ENCODE measurements at regions not wholly inside any gene's neighbourhood (a gene's known extent, or its start where the extent isn't known, plus 50 kb on each side); places are given as distances from the start of the nearest gene placed in this dataset.

GRCh38 chr14:34362641-34363251, 99.3 kb downstream of the SPTSSA start:
- no peaks in the 10 kb centered on the region for H3K4me1 Mint-ChIP-seq (ENCODE audit: low read depth)
- peaks cover 25% of the 10 kb centered on the region for H3K27me3 Mint-ChIP-seq
- no peak for DNase-seq
- H3K36me3 Mint-ChIP-seq (ENCODE audit: low read depth), result no peaks in the 10 kb centered on the region
- H3K9me3 Mint-ChIP-seq, result no peaks in the 10 kb centered on the region
- no peak overlapping the region for H3K4me3 Mint-ChIP-seq
- H3K27ac Mint-ChIP-seq, result no peak overlapping the region

- no peaks in the 10 kb centered on the region for H3K36me3 Mint-ChIP-seq (ENCODE audit: low read depth)
Measured at GRCh38 chr14:34361504-34362011, 100.5 kb downstream of the SPTSSA start.

GRCh38 chr14:34359420-34360117, 102.5 kb downstream of the SPTSSA start:
- no peak for DNase-seq
- peaks cover 16% of the 10 kb centered on the region for H3K27me3 Mint-ChIP-seq
- H3K9me3 Mint-ChIP-seq, result no peaks in the 10 kb centered on the region
- no peak overlapping the region for H3K27ac Mint-ChIP-seq
- H3K36me3 Mint-ChIP-seq (ENCODE audit: low read depth), result no peaks in the 10 kb centered on the region
- no peak overlapping the region for H3K4me3 Mint-ChIP-seq
- no peaks in the 10 kb centered on the region for H3K4me1 Mint-ChIP-seq (ENCODE audit: low read depth)

More at GRCh38 chr14:34361504-34362011, 100.5 kb downstream of the SPTSSA start:
- H3K27ac Mint-ChIP-seq, result no peak overlapping the region
- no peaks in the 10 kb centered on the region for H3K4me1 Mint-ChIP-seq (ENCODE audit: low read depth)
- no peaks in the 10 kb centered on the region for H3K9me3 Mint-ChIP-seq
- peaks cover 25% of the 10 kb centered on the region for H3K27me3 Mint-ChIP-seq
- H3K4me3 Mint-ChIP-seq, result no peak overlapping the region
- DNase-seq, result no peak

GRCh38 chr14:34356264-34356654, 105.8 kb downstream of the SPTSSA start:
- DNase-seq, result no peak

GRCh38 chr14:34355584-34356263, 106.3 kb downstream of the SPTSSA start:
- no peak for DNase-seq
- no peak overlapping the region for H3K27ac Mint-ChIP-seq
- no peaks in the 10 kb centered on the region for H3K36me3 Mint-ChIP-seq (ENCODE audit: low read depth)
- H3K9me3 Mint-ChIP-seq, result no peaks in the 10 kb centered on the region
- H3K4me3 Mint-ChIP-seq, result no peak overlapping the region
- no peaks in the 10 kb centered on the region for H3K27me3 Mint-ChIP-seq
- H3K4me1 Mint-ChIP-seq (ENCODE audit: low read depth), result no peaks in the 10 kb centered on the region

More at GRCh38 chr14:34356264-34356654, 105.8 kb downstream of the SPTSSA start:
- no peaks in the 10 kb centered on the region for H3K4me1 Mint-ChIP-seq (ENCODE audit: low read depth)
- no peaks in the 10 kb centered on the region for H3K27me3 Mint-ChIP-seq
- H3K27ac Mint-ChIP-seq, result no peak overlapping the region
- no peaks in the 10 kb centered on the region for H3K36me3 Mint-ChIP-seq (ENCODE audit: low read depth)
- no peaks in the 10 kb centered on the region for H3K9me3 Mint-ChIP-seq
- H3K4me3 Mint-ChIP-seq, result no peak overlapping the region

GRCh38 chr14:34354556-34354955, 107.5 kb downstream of the SPTSSA start:
- no peaks in the 10 kb centered on the region for H3K36me3 Mint-ChIP-seq (ENCODE audit: low read depth)
- H3K27ac Mint-ChIP-seq, result no peak overlapping the region
- DNase-seq, result no peak
- H3K27me3 Mint-ChIP-seq, result no peaks in the 10 kb centered on the region
- no peaks in the 10 kb centered on the region for H3K4me1 Mint-ChIP-seq (ENCODE audit: low read depth)
- H3K4me3 Mint-ChIP-seq, result no peak overlapping the region
- no peaks in the 10 kb centered on the region for H3K9me3 Mint-ChIP-seq

- H3K27me3 Mint-ChIP-seq, result no peaks in the 10 kb centered on the region
Measured at GRCh38 chr14:34350903-34351302, 111.1 kb downstream of the SPTSSA start.

GRCh38 chr14:34348592-34348991, 113.4 kb downstream of the SPTSSA start:
- H3K9me3 Mint-ChIP-seq, result no peaks in the 10 kb centered on the region
- no peaks in the 10 kb centered on the region for H3K27me3 Mint-ChIP-seq
- H3K36me3 Mint-ChIP-seq (ENCODE audit: low read depth), result no peaks in the 10 kb centered on the region
- H3K4me1 Mint-ChIP-seq (ENCODE audit: low read depth), result no peaks in the 10 kb centered on the region
- no peak for DNase-seq
- no peak overlapping the region for H3K4me3 Mint-ChIP-seq
- H3K27ac Mint-ChIP-seq, result no peak overlapping the region

More at GRCh38 chr14:34350903-34351302, 111.1 kb downstream of the SPTSSA start:
- no peaks in the 10 kb centered on the region for H3K9me3 Mint-ChIP-seq
- no peak overlapping the region for H3K27ac Mint-ChIP-seq
- no peaks in the 10 kb centered on the region for H3K4me1 Mint-ChIP-seq (ENCODE audit: low read depth)
- H3K4me3 Mint-ChIP-seq, result no peak overlapping the region
- no peak for DNase-seq
- no peaks in the 10 kb centered on the region for H3K36me3 Mint-ChIP-seq (ENCODE audit: low read depth)

GRCh38 chr14:34347683-34348082, 114.4 kb downstream of the SPTSSA start:
- DNase-seq, result no peak
- H3K4me1 Mint-ChIP-seq (ENCODE audit: low read depth), result no peaks in the 10 kb centered on the region
- no peak overlapping the region for H3K4me3 Mint-ChIP-seq
- no peaks in the 10 kb centered on the region for H3K27me3 Mint-ChIP-seq
- H3K27ac Mint-ChIP-seq, result no peak overlapping the region
- no peaks in the 10 kb centered on the region for H3K9me3 Mint-ChIP-seq
- H3K36me3 Mint-ChIP-seq (ENCODE audit: low read depth), result no peaks in the 10 kb centered on the region

- no peak overlapping the region for H3K27ac Mint-ChIP-seq
- H3K27me3 Mint-ChIP-seq, result no peaks in the 10 kb centered on the region
- no peaks in the 10 kb centered on the region for H3K4me1 Mint-ChIP-seq (ENCODE audit: low read depth)
- DNase-seq, result no peak
- no peaks in the 10 kb centered on the region for H3K9me3 Mint-ChIP-seq
- no peaks in the 10 kb centered on the region for H3K36me3 Mint-ChIP-seq (ENCODE audit: low read depth)
- no peak overlapping the region for H3K4me3 Mint-ChIP-seq
Measured at GRCh38 chr14:34345718-34346465, 116.1 kb downstream of the SPTSSA start.

GRCh38 chr14:34344318-34344717, 117.7 kb downstream of the SPTSSA start:
- DNase-seq, result no peak
- H3K4me1 Mint-ChIP-seq (ENCODE audit: low read depth), result no peaks in the 10 kb centered on the region
- no peak overlapping the region for H3K4me3 Mint-ChIP-seq
- H3K9me3 Mint-ChIP-seq, result no peaks in the 10 kb centered on the region
- no peaks in the 10 kb centered on the region for H3K27me3 Mint-ChIP-seq
- no peak overlapping the region for H3K27ac Mint-ChIP-seq
- H3K36me3 Mint-ChIP-seq (ENCODE audit: low read depth), result no peaks in the 10 kb centered on the region

GRCh38 chr14:34340025-34340625, 121.9 kb downstream of the SPTSSA start:
- H3K27ac Mint-ChIP-seq, result no peak overlapping the region
- H3K27me3 Mint-ChIP-seq, result no peaks in the 10 kb centered on the region
- DNase-seq, result no peak
- no peaks in the 10 kb centered on the region for H3K9me3 Mint-ChIP-seq
- no peaks in the 10 kb centered on the region for H3K4me1 Mint-ChIP-seq (ENCODE audit: low read depth)
- no peaks in the 10 kb centered on the region for H3K36me3 Mint-ChIP-seq (ENCODE audit: low read depth)
- no peak overlapping the region for H3K4me3 Mint-ChIP-seq

GRCh38 chr14:34338056-34338455, 124.0 kb downstream of the SPTSSA start:
- no peak overlapping the region for H3K27ac Mint-ChIP-seq
- no peaks in the 10 kb centered on the region for H3K4me1 Mint-ChIP-seq (ENCODE audit: low read depth)
- no peaks in the 10 kb centered on the region for H3K36me3 Mint-ChIP-seq (ENCODE audit: low read depth)
- no peak for DNase-seq
- no peaks in the 10 kb centered on the region for H3K9me3 Mint-ChIP-seq
- H3K4me3 Mint-ChIP-seq, result no peak overlapping the region
- H3K27me3 Mint-ChIP-seq, result no peaks in the 10 kb centered on the region

- H3K4me3 Mint-ChIP-seq, result no peak overlapping the region
- peaks cover 6% of the 10 kb centered on the region for H3K4me1 Mint-ChIP-seq (ENCODE audit: low read depth)
- H3K36me3 Mint-ChIP-seq (ENCODE audit: low read depth), result no peaks in the 10 kb centered on the region
- DNase-seq, result no peak
- no peaks in the 10 kb centered on the region for H3K27me3 Mint-ChIP-seq
- H3K27ac Mint-ChIP-seq, result no peak overlapping the region
- H3K9me3 Mint-ChIP-seq, result no peaks in the 10 kb centered on the region
Measured at GRCh38 chr14:34336501-34336900, 125.5 kb downstream of the SPTSSA start.

Data from activated T-cell treated with anti-CD3 and anti-CD28 coated beads, Interleukin-2, amount 50 U/mL, for 24 hours (primary cell).